H1 (cell line): ENCODE measurements at regions not wholly inside any gene's neighbourhood (a gene's known extent, or its start where the extent isn't known, plus 50 kb on each side); places are given as distances from the start of the nearest gene placed in this dataset.

Experiments
- BACH1 ChIP-seq: IDR thresholded peaks from 2 replicates; pipeline ENCODE4 v1.6.1; 2012; ENCODE audit warnings: low read length, improper control_type of control experiment
- CREB1 ChIP-seq: IDR thresholded peaks from 2 replicates; pipeline ENCODE4 v1.6.1; 2012; ENCODE audit warnings: inconsistent platforms
- NANOG ChIP-seq: IDR thresholded peaks from 2 replicates; pipeline ENCODE4 v1.6.1; 2011; ENCODE audit warnings: low read length, low read depth, mild to moderate bottlenecking, inconsistent platforms; ENCODE audit not compliant: insufficient read depth, poor library complexity, severe bottlenecking
- NRF1 ChIP-seq: IDR thresholded peaks from 2 replicates; pipeline ENCODE4 v1.6.1; 2011; ENCODE audit warnings: mild to moderate bottlenecking, low read depth, low read length, improper control_type of control experiment
- POLR2AphosphoS5 ChIP-seq: IDR thresholded peaks from 2 replicates; pipeline ENCODE4 v1.6.1; 2011; ENCODE audit warnings: low read depth, low read length
- RAD21 ChIP-seq, 2 experiments: IDR thresholded peaks in 1 of 2; conservative IDR thresholded peaks in 1 of 2; 2 replicates each; pipeline ENCODE4 v1.6.1; 2011; ENCODE audit warnings: low read depth in 2 of 2, low read length in 2 of 2, improper control_type of control experiment in 1 of 2, inconsistent platforms in 1 of 2, mild to moderate bottlenecking in 1 of 2, moderate library complexity in 1 of 2
- RNF2 ChIP-seq: fragments of 200-900, 300-1000 bp; sonication (generic); IDR thresholded peaks from 2 replicates; pipeline ENCODE4 v1.7.1; 2016; ENCODE audit warnings: borderline replicate concordance, low read depth, mild to moderate bottlenecking, antibody characterized with exemption, low read length; ENCODE audit not compliant: poor library complexity, severe bottlenecking; ENCODE audit errors: missing control alignments
- SUZ12 ChIP-seq: fragments of 200-600 bp; sonication (generic); IDR thresholded peaks from 2 replicates; pipeline ENCODE4 v1.6.1; 2012; ENCODE audit warnings: mild to moderate bottlenecking, inconsistent platforms, low read length, moderate library complexity, mixed read lengths
- TF ChIP-seq, protein P1 (sequence below): fragments of 300-600 bp; sonication (generic); IDR thresholded peaks from 2 replicates; pipeline ENCODE4 v1.7.1; 2012; ENCODE audit warnings: low read length, moderate library complexity, mild to moderate bottlenecking, inconsistent platforms; ENCODE audit not compliant: insufficient replicate concordance
- TF ChIP-seq, protein P2 (sequence below): IDR thresholded peaks from 2 replicates; pipeline ENCODE4 v1.6.1; 2012; ENCODE audit warnings: low read length, inconsistent platforms

DNA sequence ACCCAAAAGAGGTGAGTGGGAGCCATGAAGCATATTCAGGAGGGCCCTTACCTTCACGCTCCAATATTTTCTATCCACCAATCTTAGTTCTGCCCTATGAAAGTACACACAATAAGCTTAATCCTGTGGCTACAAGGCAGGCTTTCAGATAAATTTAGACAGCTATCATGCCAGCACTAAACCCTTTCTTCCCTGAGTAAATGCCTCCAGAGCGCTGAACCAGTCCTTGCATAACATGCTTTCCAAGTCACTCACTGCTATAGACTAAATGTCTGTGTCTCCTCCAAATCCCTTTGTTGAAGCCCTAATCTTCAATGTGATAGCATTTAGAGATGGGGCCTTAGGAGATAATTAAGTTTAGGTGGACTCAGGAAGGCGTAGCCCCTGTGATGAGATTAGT, 50.3 kb upstream of the FIBIN start (continued):
- TF ChIP-seq, protein P1, sequence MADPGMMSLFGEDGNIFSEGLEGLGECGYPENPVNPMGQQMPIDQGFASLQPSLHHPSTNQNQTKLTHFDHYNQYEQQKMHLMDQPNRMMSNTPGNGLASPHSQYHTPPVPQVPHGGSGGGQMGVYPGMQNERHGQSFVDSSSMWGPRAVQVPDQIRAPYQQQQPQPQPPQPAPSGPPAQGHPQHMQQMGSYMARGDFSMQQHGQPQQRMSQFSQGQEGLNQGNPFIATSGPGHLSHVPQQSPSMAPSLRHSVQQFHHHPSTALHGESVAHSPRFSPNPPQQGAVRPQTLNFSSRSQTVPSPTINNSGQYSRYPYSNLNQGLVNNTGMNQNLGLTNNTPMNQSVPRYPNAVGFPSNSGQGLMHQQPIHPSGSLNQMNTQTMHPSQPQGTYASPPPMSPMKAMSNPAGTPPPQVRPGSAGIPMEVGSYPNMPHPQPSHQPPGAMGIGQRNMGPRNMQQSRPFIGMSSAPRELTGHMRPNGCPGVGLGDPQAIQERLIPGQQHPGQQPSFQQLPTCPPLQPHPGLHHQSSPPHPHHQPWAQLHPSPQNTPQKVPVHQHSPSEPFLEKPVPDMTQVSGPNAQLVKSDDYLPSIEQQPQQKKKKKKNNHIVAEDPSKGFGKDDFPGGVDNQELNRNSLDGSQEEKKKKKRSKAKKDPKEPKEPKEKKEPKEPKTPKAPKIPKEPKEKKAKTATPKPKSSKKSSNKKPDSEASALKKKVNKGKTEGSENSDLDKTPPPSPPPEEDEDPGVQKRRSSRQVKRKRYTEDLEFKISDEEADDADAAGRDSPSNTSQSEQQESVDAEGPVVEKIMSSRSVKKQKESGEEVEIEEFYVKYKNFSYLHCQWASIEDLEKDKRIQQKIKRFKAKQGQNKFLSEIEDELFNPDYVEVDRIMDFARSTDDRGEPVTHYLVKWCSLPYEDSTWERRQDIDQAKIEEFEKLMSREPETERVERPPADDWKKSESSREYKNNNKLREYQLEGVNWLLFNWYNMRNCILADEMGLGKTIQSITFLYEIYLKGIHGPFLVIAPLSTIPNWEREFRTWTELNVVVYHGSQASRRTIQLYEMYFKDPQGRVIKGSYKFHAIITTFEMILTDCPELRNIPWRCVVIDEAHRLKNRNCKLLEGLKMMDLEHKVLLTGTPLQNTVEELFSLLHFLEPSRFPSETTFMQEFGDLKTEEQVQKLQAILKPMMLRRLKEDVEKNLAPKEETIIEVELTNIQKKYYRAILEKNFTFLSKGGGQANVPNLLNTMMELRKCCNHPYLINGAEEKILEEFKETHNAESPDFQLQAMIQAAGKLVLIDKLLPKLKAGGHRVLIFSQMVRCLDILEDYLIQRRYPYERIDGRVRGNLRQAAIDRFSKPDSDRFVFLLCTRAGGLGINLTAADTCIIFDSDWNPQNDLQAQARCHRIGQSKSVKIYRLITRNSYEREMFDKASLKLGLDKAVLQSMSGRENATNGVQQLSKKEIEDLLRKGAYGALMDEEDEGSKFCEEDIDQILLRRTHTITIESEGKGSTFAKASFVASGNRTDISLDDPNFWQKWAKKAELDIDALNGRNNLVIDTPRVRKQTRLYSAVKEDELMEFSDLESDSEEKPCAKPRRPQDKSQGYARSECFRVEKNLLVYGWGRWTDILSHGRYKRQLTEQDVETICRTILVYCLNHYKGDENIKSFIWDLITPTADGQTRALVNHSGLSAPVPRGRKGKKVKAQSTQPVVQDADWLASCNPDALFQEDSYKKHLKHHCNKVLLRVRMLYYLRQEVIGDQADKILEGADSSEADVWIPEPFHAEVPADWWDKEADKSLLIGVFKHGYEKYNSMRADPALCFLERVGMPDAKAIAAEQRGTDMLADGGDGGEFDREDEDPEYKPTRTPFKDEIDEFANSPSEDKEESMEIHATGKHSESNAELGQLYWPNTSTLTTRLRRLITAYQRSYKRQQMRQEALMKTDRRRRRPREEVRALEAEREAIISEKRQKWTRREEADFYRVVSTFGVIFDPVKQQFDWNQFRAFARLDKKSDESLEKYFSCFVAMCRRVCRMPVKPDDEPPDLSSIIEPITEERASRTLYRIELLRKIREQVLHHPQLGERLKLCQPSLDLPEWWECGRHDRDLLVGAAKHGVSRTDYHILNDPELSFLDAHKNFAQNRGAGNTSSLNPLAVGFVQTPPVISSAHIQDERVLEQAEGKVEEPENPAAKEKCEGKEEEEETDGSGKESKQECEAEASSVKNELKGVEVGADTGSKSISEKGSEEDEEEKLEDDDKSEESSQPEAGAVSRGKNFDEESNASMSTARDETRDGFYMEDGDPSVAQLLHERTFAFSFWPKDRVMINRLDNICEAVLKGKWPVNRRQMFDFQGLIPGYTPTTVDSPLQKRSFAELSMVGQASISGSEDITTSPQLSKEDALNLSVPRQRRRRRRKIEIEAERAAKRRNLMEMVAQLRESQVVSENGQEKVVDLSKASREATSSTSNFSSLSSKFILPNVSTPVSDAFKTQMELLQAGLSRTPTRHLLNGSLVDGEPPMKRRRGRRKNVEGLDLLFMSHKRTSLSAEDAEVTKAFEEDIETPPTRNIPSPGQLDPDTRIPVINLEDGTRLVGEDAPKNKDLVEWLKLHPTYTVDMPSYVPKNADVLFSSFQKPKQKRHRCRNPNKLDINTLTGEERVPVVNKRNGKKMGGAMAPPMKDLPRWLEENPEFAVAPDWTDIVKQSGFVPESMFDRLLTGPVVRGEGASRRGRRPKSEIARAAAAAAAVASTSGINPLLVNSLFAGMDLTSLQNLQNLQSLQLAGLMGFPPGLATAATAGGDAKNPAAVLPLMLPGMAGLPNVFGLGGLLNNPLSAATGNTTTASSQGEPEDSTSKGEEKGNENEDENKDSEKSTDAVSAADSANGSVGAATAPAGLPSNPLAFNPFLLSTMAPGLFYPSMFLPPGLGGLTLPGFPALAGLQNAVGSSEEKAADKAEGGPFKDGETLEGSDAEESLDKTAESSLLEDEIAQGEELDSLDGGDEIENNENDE = no peak
- TF ChIP-seq RAD21 (IDR thresholded peaks at IDR 0.05 in 1 of 2, conservative IDR thresholded peaks at IDR 0.05 in 1 of 2; ENCODE audit: low read depth in 2 of 2, low read length in 2 of 2) (no peak), NRF1 (no peak), NANOG (no peak), POLR2AphosphoS5 (no peak), CREB1 (no peak), SUZ12 (no peak), RNF2 (no peak), BACH1 (no peak)
- TF ChIP-seq, protein P2, sequence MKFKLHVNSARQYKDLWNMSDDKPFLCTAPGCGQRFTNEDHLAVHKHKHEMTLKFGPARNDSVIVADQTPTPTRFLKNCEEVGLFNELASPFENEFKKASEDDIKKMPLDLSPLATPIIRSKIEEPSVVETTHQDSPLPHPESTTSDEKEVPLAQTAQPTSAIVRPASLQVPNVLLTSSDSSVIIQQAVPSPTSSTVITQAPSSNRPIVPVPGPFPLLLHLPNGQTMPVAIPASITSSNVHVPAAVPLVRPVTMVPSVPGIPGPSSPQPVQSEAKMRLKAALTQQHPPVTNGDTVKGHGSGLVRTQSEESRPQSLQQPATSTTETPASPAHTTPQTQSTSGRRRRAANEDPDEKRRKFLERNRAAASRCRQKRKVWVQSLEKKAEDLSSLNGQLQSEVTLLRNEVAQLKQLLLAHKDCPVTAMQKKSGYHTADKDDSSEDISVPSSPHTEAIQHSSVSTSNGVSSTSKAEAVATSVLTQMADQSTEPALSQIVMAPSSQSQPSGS = no peak
